A673 (cell line): ENCODE measurements at regions not wholly inside any gene's neighbourhood (a gene's known extent, or its start where the extent isn't known, plus 50 kb on each side); places are given as distances from the start of the nearest gene placed in this dataset.

Experiments used
- EZH2 ChIP-seq: fragments of 200-600 bp; sonication (generic); IDR thresholded peaks from 2 replicates; pipeline ENCODE4 v1.6.1; 2017; ENCODE audit warnings: borderline replicate concordance, low read depth, mild to moderate bottlenecking, mixed read lengths, antibody characterized with exemption, low read length; ENCODE audit not compliant: poor library complexity, severe bottlenecking
- TF ChIP-seq, protein P1 (sequence below): fragments of 300-800, 200-600 bp; sonication (generic); conservative IDR thresholded peaks from 2 replicates; pipeline ENCODE4 v1.5.1; 2017; ENCODE audit warnings: low read depth, mild to moderate bottlenecking, antibody characterized with exemption, low read length, moderate library complexity, mixed read lengths

DNA sequence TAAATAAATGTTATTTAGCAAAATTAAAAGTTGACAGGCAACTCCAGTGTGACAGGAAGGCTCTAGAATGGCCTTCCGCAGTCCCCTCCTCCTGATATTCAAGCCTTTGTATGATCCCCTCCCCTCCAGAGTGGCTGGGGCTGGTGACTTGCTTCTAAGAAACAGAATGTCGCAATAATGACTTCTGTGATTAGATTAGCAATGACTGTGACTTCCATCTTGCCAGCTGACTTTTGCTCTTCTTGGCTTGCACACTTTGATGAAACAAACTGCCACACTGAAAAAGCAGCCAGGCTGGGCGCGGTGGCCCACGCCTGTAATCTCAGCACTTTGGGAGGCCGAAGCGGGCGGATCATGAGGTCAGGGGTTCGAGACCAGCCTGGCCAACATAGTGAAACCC, 106.5 kb upstream of the LARP1 start:
- TF ChIP-seq, protein P1, sequence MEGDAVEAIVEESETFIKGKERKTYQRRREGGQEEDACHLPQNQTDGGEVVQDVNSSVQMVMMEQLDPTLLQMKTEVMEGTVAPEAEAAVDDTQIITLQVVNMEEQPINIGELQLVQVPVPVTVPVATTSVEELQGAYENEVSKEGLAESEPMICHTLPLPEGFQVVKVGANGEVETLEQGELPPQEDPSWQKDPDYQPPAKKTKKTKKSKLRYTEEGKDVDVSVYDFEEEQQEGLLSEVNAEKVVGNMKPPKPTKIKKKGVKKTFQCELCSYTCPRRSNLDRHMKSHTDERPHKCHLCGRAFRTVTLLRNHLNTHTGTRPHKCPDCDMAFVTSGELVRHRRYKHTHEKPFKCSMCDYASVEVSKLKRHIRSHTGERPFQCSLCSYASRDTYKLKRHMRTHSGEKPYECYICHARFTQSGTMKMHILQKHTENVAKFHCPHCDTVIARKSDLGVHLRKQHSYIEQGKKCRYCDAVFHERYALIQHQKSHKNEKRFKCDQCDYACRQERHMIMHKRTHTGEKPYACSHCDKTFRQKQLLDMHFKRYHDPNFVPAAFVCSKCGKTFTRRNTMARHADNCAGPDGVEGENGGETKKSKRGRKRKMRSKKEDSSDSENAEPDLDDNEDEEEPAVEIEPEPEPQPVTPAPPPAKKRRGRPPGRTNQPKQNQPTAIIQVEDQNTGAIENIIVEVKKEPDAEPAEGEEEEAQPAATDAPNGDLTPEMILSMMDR = no peak
- no peak for TF ChIP-seq EZH2
